ENCODE measurements at regions not wholly inside any gene's neighbourhood (a gene's known extent, or its start where the extent isn't known, plus 50 kb on each side); places are given as distances from the start of the nearest gene placed in this dataset.

- no peak for DNase-seq
- TF ChIP-seq CTCF (IDR thresholded peaks at IDR 0.05): no peak
- peaks cover 5% of the 10 kb centered on the region for H3K27me3 Mint-ChIP-seq (ENCODE audit: low read depth, poor library complexity)
These were observed 133.4 kb downstream of the ACTBL2 start for GRCh38 chr5:57349214-57349613.

GRCh38 chr5:57348376-57349140, 134.1 kb downstream of the ACTBL2 start:
- TF ChIP-seq CTCF (IDR thresholded peaks at IDR 0.05): no peak
- Mint-ChIP-seq H3K36me3 (ENCODE audit: low read depth) (no peaks in the 10 kb centered on the region), H3K27ac (no peak overlapping the region), H3K4me1 (no peaks in the 10 kb centered on the region), H3K4me3 (no peak overlapping the region), H3K9me3 (peaks cover 13% of the 10 kb centered on the region), H3K27me3 (ENCODE audit: low read depth, poor library complexity) (peaks cover 5% of the 10 kb centered on the region)
- no peak for DNase-seq

More at GRCh38 chr5:57349214-57349613, 133.4 kb downstream of the ACTBL2 start:
- H3K4me3 Mint-ChIP-seq: no peak overlapping the region
- peaks cover 13% of the 10 kb centered on the region for H3K9me3 Mint-ChIP-seq
- H3K4me1 Mint-ChIP-seq: no peaks in the 10 kb centered on the region
- no peaks in the 10 kb centered on the region for H3K36me3 Mint-ChIP-seq (ENCODE audit: low read depth)
- H3K27ac Mint-ChIP-seq: no peak overlapping the region

DNA sequence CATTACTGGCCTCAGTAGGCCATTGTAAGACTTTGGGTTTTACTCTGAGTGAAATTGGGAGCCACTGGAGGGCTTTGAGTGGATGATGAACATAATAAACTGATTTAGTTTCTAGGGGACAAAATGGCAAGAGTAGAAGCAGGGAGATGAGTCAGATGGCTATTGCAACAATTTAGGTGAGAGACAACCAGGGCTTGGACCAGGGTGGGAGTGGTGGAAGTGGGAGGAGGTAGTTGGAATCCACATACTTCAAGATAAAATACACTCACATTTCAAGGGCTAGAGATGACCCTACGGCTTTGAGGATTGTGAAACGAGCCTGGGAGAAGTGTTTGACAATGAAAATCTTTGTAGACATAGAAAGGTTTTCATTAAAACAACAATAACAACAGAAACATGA, 136.3 kb downstream of the ACTBL2 start:
- Mint-ChIP-seq H3K4me1 (no peaks in the 10 kb centered on the region), H3K27me3 (ENCODE audit: low read depth, poor library complexity) (peaks cover 5% of the 10 kb centered on the region), H3K36me3 (ENCODE audit: low read depth) (no peaks in the 10 kb centered on the region), H3K4me3 (no peak overlapping the region), H3K9me3 (peaks cover 8% of the 10 kb centered on the region), H3K27ac (no peak overlapping the region)
- no peak for TF ChIP-seq CTCF (IDR thresholded peaks at IDR 0.05)
- no peak for DNase-seq

GRCh38 chr5:57341380-57341979, 141.1 kb downstream of the ACTBL2 start:
- peaks cover 5% of the 10 kb centered on the region for H3K9me3 Mint-ChIP-seq
- H3K27me3 Mint-ChIP-seq (ENCODE audit: low read depth, poor library complexity): no peaks in the 10 kb centered on the region
- peaks cover 11% of the 10 kb centered on the region for H3K4me1 Mint-ChIP-seq
- no peak overlapping the region for H3K27ac Mint-ChIP-seq
- H3K4me3 Mint-ChIP-seq: no peak overlapping the region
- DNase-seq: no peak
- TF ChIP-seq CTCF (IDR thresholded peaks at IDR 0.05): no peak
- no peaks in the 10 kb centered on the region for H3K36me3 Mint-ChIP-seq (ENCODE audit: low read depth)

GRCh38 chr5:57340681-57341080, 141.9 kb downstream of the ACTBL2 start:
- Mint-ChIP-seq H3K9me3 (no peaks in the 10 kb centered on the region), H3K4me1 (peaks cover 11% of the 10 kb centered on the region), H3K4me3 (no peak overlapping the region), H3K27me3 (ENCODE audit: low read depth, poor library complexity) (peaks cover 3% of the 10 kb centered on the region), H3K27ac (no peak overlapping the region), H3K36me3 (ENCODE audit: low read depth) (no peaks in the 10 kb centered on the region)
- DNase-seq: no peak
- TF ChIP-seq CTCF (IDR thresholded peaks at IDR 0.05): no peak

DNA sequence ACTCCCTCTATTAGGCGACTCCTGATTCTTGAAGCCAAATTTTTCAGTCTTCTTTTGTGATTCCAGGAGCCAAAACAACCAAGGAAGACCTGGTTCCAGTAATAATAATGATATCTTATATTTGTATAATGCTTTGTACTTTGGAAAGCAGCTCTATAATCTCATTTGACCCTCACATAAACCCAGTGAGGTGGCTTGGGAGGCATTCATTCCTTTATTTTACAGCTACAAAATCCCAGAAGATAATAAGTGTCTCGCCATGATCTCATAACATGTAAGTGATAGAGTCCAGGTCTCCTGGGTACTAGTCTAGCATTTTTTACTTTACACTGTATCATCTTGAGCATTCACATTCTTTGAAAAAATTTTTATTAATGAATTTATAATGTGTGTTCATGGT, 143.1 kb downstream of the ACTBL2 start:
- TF ChIP-seq CTCF (IDR thresholded peaks at IDR 0.05): no peak
- H3K4me3 Mint-ChIP-seq: no peak overlapping the region
- no peaks in the 10 kb centered on the region for H3K9me3 Mint-ChIP-seq
- H3K36me3 Mint-ChIP-seq (ENCODE audit: low read depth): no peaks in the 10 kb centered on the region
- H3K4me1 Mint-ChIP-seq: peaks cover 11% of the 10 kb centered on the region
- H3K27ac Mint-ChIP-seq: no peak overlapping the region
- no peak for DNase-seq
- H3K27me3 Mint-ChIP-seq (ENCODE audit: low read depth, poor library complexity): peaks cover 5% of the 10 kb centered on the region

Measured in nephron progenitor cell (in vitro differentiated cells).